K562 (cell line): ENCODE measurements at regions not wholly inside any gene's neighbourhood (a gene's known extent, or its start where the extent isn't known, plus 50 kb on each side); places are given as distances from the start of the nearest gene placed in this dataset.
"Not testable (repeated sequence)": the region's sequence is repeated elsewhere in the genome, so short reads cannot be mapped to it uniquely, and the experiment has no call there.

ENCODE experiments used
- ATAC-seq: fragments of 200-7000 bp; cut with Tn5 transposase; 3 replicates; pipeline ENCODE4 v1.9.1; 2020; ENCODE audit warnings: moderate library complexity
- BruUV-seq: library from RNA; stranded (reverse); fragments of 400-500 nt; replicated peaks from 2 replicates; lab custom pipeline; 2021; lab: Mats Ljungman, UMichigan
- CTCF ChIA-PET: fragments of 300-600 bp; formaldehyde crosslinking; extraction: SDS; loops from one replicate; lab custom pipeline; 2021; ENCODE audit warnings: low intra/inter-chr PET ratio; lab: Yijun Ruan, JAX
- POLR2A ChIA-PET: fragments of 300-600, 350-650 bp; sonication (Branson Sonifier 250); formaldehyde crosslinking; extraction: SDS; loops from one replicate; lab custom pipeline; 2021; ENCODE audit warnings: antibody characterized with exemption, inconsistent platforms; lab: Yijun Ruan, JAX
- DNase-seq, 4 experiments: peaks; one replicate each; pipeline versions ENCODE4 v3.0.0 to v3.0.0-alpha.2; 2011 to 2018; ENCODE audit warnings: low spot score in 3 of 4, mixed read lengths in 3 of 4; ENCODE audit errors: extremely low read depth in 1 of 4
- FAIRE-seq: peaks from 2 replicates; lab custom pipeline; 2011; peaks lifted over from hg19 to GRCh38; lab: Jason Lieb, UNC
- H2AFZ ChIP-seq: 2 replicates; pipeline ENCODE4 v1.6.0; 2011; ENCODE audit warnings: low read depth, low read length, control low read depth, inconsistent platforms
- H3K27ac ChIP-seq: fragments of 200-600 bp; 3 replicates; pipeline ENCODE4 v1.8.0; 2011; ENCODE audit warnings: low read depth, mild to moderate bottlenecking, control low read depth, inconsistent platforms, low read length, moderate library complexity, mixed read lengths; ENCODE audit errors: extremely low read depth
- H3K27me3 ChIP-seq, 2 experiments: fragments of 300-600 bp in 1 of 2; 2 replicates in 1 of 2; 3 replicates in 1 of 2; pipeline versions ENCODE4 v1.6.0 to v1.8.0; 2011; ENCODE audit warnings: inconsistent platforms in 2 of 2, low read length in 2 of 2, mild to moderate bottlenecking in 1 of 2, mixed read lengths in 1 of 2, moderate library complexity in 1 of 2; ENCODE audit not compliant: control insufficient read depth in 2 of 2, insufficient read depth in 2 of 2
- H3K36me3 ChIP-seq: fragments of 300-600 bp; 3 replicates; pipeline ENCODE4 v1.8.0; 2011; ENCODE audit warnings: mild to moderate bottlenecking, low read length, inconsistent platforms; ENCODE audit not compliant: control insufficient read depth, insufficient read depth
- H3K4me1 ChIP-seq, 2 experiments: fragments of 200-600 bp in 1 of 2; replicated peaks in 1 of 2; 2 replicates in 1 of 2; 3 replicates in 1 of 2; pipeline versions ENCODE4 v1.5.1 to v1.8.0; 2011; ENCODE audit warnings: inconsistent platforms in 2 of 2, low read length in 2 of 2, mild to moderate bottlenecking in 1 of 2, mixed read lengths in 1 of 2, moderate library complexity in 1 of 2; ENCODE audit not compliant: control insufficient read depth in 2 of 2, insufficient read depth in 2 of 2
- H3K4me2 ChIP-seq: 2 replicates; pipeline ENCODE4 v1.6.1; 2011; ENCODE audit warnings: low read length, control low read depth, inconsistent platforms, mixed read lengths; ENCODE audit not compliant: insufficient read depth
- H3K4me3 ChIP-seq: fragments of 200-600 bp; sonication (generic), shearing (Covaris generic); 2 replicates; pipeline ENCODE4 v1.5.1; 2016; ENCODE audit warnings: control low read depth, inconsistent platforms
- H3K79me2 ChIP-seq: fragments of 200-600 bp; 3 replicates; pipeline ENCODE4 v1.8.0; 2011; ENCODE audit warnings: low read length, inconsistent platforms; ENCODE audit not compliant: control insufficient read depth, insufficient read depth
- H3K9ac ChIP-seq, 2 experiments: 2 replicates each; pipeline versions ENCODE4 v1.6.0 to v1.6.1; 2011; ENCODE audit warnings: low read depth in 2 of 2, low read length in 2 of 2, control low read depth in 1 of 2, inconsistent platforms in 1 of 2, mild to moderate bottlenecking in 1 of 2, mixed read lengths in 1 of 2; ENCODE audit not compliant: insufficient read depth in 1 of 2
- H3K9me1 ChIP-seq: one replicate; pipeline ENCODE4 v1.6.0; 2011; ENCODE audit warnings: inconsistent platforms, mild to moderate bottlenecking, low read length, moderate library complexity; ENCODE audit not compliant: control insufficient read depth, insufficient read depth
- H3K9me3 ChIP-seq: replicated peaks from 2 replicates; pipeline ENCODE4 v1.5.1; 2011; ENCODE audit warnings: low read depth, low read length, inconsistent platforms; ENCODE audit not compliant: control insufficient read depth, insufficient read depth
- H4K20me1 ChIP-seq: replicated peaks from 2 replicates; pipeline ENCODE4 v1.6.1; 2011; ENCODE audit warnings: low read length, inconsistent platforms, mixed read lengths; ENCODE audit not compliant: control insufficient read depth, insufficient read depth
- HNRNPL ChIP-seq: fragments of 200-400 bp; formaldehyde crosslinking; IDR thresholded peaks from 2 replicates; pipeline ENCODE4 v1.6.1; 2017; ENCODE audit warnings: low read depth, mild to moderate bottlenecking, low read length
- KDM1A ChIP-seq, 2 experiments: fragments of 450-650 bp; IDR thresholded peaks; 2 replicates each; pipeline ENCODE4 v1.6.1; 2016; ENCODE audit warnings: mild to moderate bottlenecking in 2 of 2
- NFIC ChIP-seq: fragments of 450-650 bp; IDR thresholded peaks from 2 replicates; pipeline ENCODE4 v1.6.1; 2017; ENCODE audit warnings: mild to moderate bottlenecking, inconsistent platforms
- WGBS: fragments of 100-300 bp; shearing (Covaris generic); methylation state at CpG from one replicate; pipeline ENCODE4 v1.1.6; 2016; ENCODE audit warnings: low coverage, mixed read lengths; ENCODE audit not compliant: insufficient coverage; ENCODE audit errors: missing lambda C conversion rate; 5-methylcytosine and 5-hydroxymethylcytosine counted together
- in situ Hi-C: fragments of 300-500 bp; cut with MboI; formaldehyde crosslinking; loops from 4 replicates; pipeline ENCODE4 v1.15.0; 2018; ENCODE audit warnings: inconsistent platforms, mixed read lengths
- intact Hi-C: fragments of 100-400 bp; cut with micrococcal nuclease; formaldehyde crosslinking; loops from 2 replicates; pipeline ENCODE4 v1.14.2; 2022

GRCh38 chr13:75959861-75960481 lies 323.8 kb downstream of the LMO7 start:
- no peak overlapping the region for H3K4me2 ChIP-seq
- no peak overlapping the region for H3K27ac ChIP-seq
- ChIA-PET CTCF (no interaction called here), POLR2A (no interaction called here)
- FAIRE-seq = no peak
- WGBS = 28% methylated on average over 3 of the region's 3 CpGs
- H3K9me3 ChIP-seq = no peaks in the 10 kb centered on the region
- H3K79me2 ChIP-seq = no peaks in the 10 kb centered on the region
- in situ Hi-C loops = no loop called here
- intact Hi-C loops = loop anchor here (5.0 kb wide), 1 partner anchor 47 kb away; no protein-coding TSS in a partner anchor
- no peak overlapping the region for H3K4me3 ChIP-seq
- ATAC-seq = no peak
- TF ChIP-seq KDM1A (IDR thresholded peaks at IDR 0.05) = peak; percentile 38 to 43; a peak in 1 of 4 replicates
- TF ChIP-seq HNRNPL = no peak
- no peaks in the 10 kb centered on the region for H3K9me1 ChIP-seq
- H3K27me3 ChIP-seq = no peaks in the 10 kb centered on the region
- peaks cover 0 to 27% of the 10 kb centered on the region in 2 experiments; a peak in 3 of 5 replicates for H3K4me1 ChIP-seq
- H2AFZ ChIP-seq = no peak overlapping the region
- BruUV-seq = no TSS peak
- no peaks in the 10 kb centered on the region for H3K36me3 ChIP-seq
- H4K20me1 ChIP-seq = no peaks in the 10 kb centered on the region
- no peak overlapping the region for H3K9ac ChIP-seq
- DNase-seq = no peak

- POLR2A ChIA-PET, H3K4me2 ChIP-seq, H3K79me2 ChIP-seq, H3K36me3 ChIP-seq, ATAC-seq, CTCF ChIA-PET, DNase-seq, H3K27me3 ChIP-seq, intact Hi-C loops, H4K20me1 ChIP-seq, FAIRE-seq, H2AFZ ChIP-seq, H3K27ac ChIP-seq, in situ Hi-C loops, H3K4me1 ChIP-seq, H3K9ac ChIP-seq, BruUV-seq, H3K9me3 ChIP-seq, H3K9me1 ChIP-seq, H3K4me3 ChIP-seq: not testable (repeated sequence)
- 43% methylated on average over 1 of the region's 2 CpGs for WGBS
- TF ChIP-seq NFIC = peak; percentile 86
Measured at GRCh38 chr13:75953589-75953988, 317.5 kb downstream of the LMO7 start.
